SU-DHL-6 (cell line): ENCODE measurements at regions not wholly inside any gene's neighbourhood (a gene's known extent, or its start where the extent isn't known, plus 50 kb on each side); places are given as distances from the start of the nearest gene placed in this dataset.
A peak's percentile ranks its signal among the peaks of the same experiment; 100 is the strongest.

Source experiments
- H2AFZ ChIP-seq: fragments of 200-600 bp; sonication (generic); 2 replicates; pipeline ENCODE4 v1.6.1; 2014; ENCODE audit warnings: low read depth, mild to moderate bottlenecking, moderate library complexity, mixed read lengths, antibody characterized with exemption, low read length; ENCODE audit not compliant: severe bottlenecking
- H3F3A ChIP-seq: fragments of 200-600 bp; shearing (Covaris generic); 2 replicates; pipeline ENCODE4 v1.6.0; 2016; ENCODE audit warnings: antibody characterized with exemption, mild to moderate bottlenecking; ENCODE audit not compliant: insufficient read depth
- H3K27ac ChIP-seq: fragments of 200-600 bp; sonication (generic); 2 replicates; pipeline ENCODE4 v1.5.1; 2016; ENCODE audit warnings: low read depth, mild to moderate bottlenecking, low read length, moderate library complexity, mixed read lengths
- H3K27me3 ChIP-seq: fragments of 200-600 bp; sonication (generic), shearing (Covaris generic); 2 replicates; pipeline ENCODE4 v1.6.0; 2014; ENCODE audit warnings: mild to moderate bottlenecking, low read length
- H3K36me3 ChIP-seq: fragments of 200-600 bp; sonication (generic); 2 replicates; pipeline ENCODE4 v1.6.1; 2014; ENCODE audit warnings: mild to moderate bottlenecking, low read length, mixed read lengths
- H3K4me2 ChIP-seq: fragments of 300-600, 200-600 bp; shearing (Covaris generic), sonication (generic); 2 replicates; pipeline ENCODE4 v1.6.0; 2014; ENCODE audit warnings: low read length, low read depth, mild to moderate bottlenecking; ENCODE audit not compliant: poor library complexity, severe bottlenecking
- H3K4me3 ChIP-seq: fragments of 200-600 bp; sonication (generic); 2 replicates; pipeline ENCODE4 v1.5.1; 2014; ENCODE audit warnings: antibody characterized with exemption, low read length, mild to moderate bottlenecking, mixed read lengths; ENCODE audit not compliant: insufficient read depth, poor library complexity, severe bottlenecking
- H3K79me2 ChIP-seq: fragments of 200-600 bp; sonication (generic); 2 replicates; pipeline ENCODE4 v1.6.1; 2014; ENCODE audit warnings: mild to moderate bottlenecking, low read length, moderate library complexity; ENCODE audit not compliant: insufficient read depth
- H3K9ac ChIP-seq: fragments of 200-600 bp; sonication (generic); 2 replicates; pipeline ENCODE4 v1.7.0; 2014; ENCODE audit warnings: mild to moderate bottlenecking, low read length
- H3K9me2 ChIP-seq: fragments of 200-600 bp; sonication (generic); replicated peaks from 2 replicates; pipeline ENCODE4 v1.6.1; 2014; ENCODE audit warnings: low read length; ENCODE audit not compliant: insufficient read depth
- H3K9me3 ChIP-seq: fragments of 200-600 bp; sonication (generic); 2 replicates; pipeline ENCODE4 v1.6.1; 2014; ENCODE audit warnings: low read length, mixed read lengths; ENCODE audit not compliant: insufficient read depth
- H4K20me1 ChIP-seq: fragments of 200-600 bp; sonication (generic); 2 replicates; pipeline ENCODE4 v1.6.1; 2014; ENCODE audit warnings: low read depth, mild to moderate bottlenecking, antibody characterized with exemption, low read length, moderate library complexity, mixed read lengths
- CTCF ChIP-seq: fragments of 200-600 bp; sonication (generic); IDR thresholded peaks from one replicate; pipeline ENCODE4 v1.5.1; 2017; ENCODE audit warnings: antibody characterized with exemption, mild to moderate bottlenecking, low read length, moderate library complexity; ENCODE audit not compliant: insufficient read depth, poor library complexity, severe bottlenecking
- EZH2phosphoT487 ChIP-seq: fragments of 200-600 bp; sonication (generic), shearing (Covaris generic); conservative IDR thresholded peaks from 2 replicates; pipeline ENCODE4 v1.6.1; 2018; ENCODE audit warnings: mild to moderate bottlenecking, antibody characterized with exemption, low read length, moderate library complexity, mixed read lengths

GRCh38 chr4:34891892-34892291 lies 1352.4 kb downstream of the ARAP2 start:
- H2AFZ ChIP-seq, result no peak overlapping the region
- no peak overlapping the region for H3K4me2 ChIP-seq
- no peak overlapping the region for H3K4me3 ChIP-seq
- no peaks in the 10 kb centered on the region for H3K27me3 ChIP-seq
- peaks cover 10% of the 10 kb centered on the region; the same call in 1 of the 2 replicates for H3K9me3 ChIP-seq
- H4K20me1 ChIP-seq, result no peaks in the 10 kb centered on the region
- no peaks in the 10 kb centered on the region for H3F3A ChIP-seq
- no peak overlapping the region for H3K27ac ChIP-seq
- H3K36me3 ChIP-seq, result 0 out of 2 replicates have a peak, but pooled peaks cover 3% of the 10 kb centered on the region
- H3K79me2 ChIP-seq, result no peaks in the 10 kb centered on the region
- TF ChIP-seq CTCF, result no peak
- no peak for TF ChIP-seq EZH2phosphoT487
- H3K9ac ChIP-seq, result no peak overlapping the region
- H3K9me2 ChIP-seq, result no peaks in the 10 kb centered on the region

- Histone ChIP-seq H3K9ac (no peak overlapping the region), H3K9me3 (peaks cover 10% of the 10 kb centered on the region; the same call in 1 of the 2 replicates), H2AFZ (peak overlapping the region; percentile 63), H3K27ac (no peak overlapping the region), H3K36me3 (0 out of 2 replicates have a peak, but pooled peaks cover 3% of the 10 kb centered on the region), H3K27me3 (no peaks in the 10 kb centered on the region), H4K20me1 (no peaks in the 10 kb centered on the region), H3F3A (no peaks in the 10 kb centered on the region), H3K79me2 (no peaks in the 10 kb centered on the region), H3K4me3 (peak overlapping the region; percentile 22), H3K9me2 (no peaks in the 10 kb centered on the region), H3K4me2 (peak overlapping the region; percentile 59)
- TF ChIP-seq CTCF (no peak), EZH2phosphoT487 (no peak)
Measured at GRCh38 chr4:34893382-34893781, 1350.9 kb downstream of the ARAP2 start.

GRCh38 chr4:34920032-34920431 lies 1324.3 kb downstream of the ARAP2 start:
- Histone ChIP-seq H2AFZ (no peak overlapping the region), H3K36me3 (no peaks in the 10 kb centered on the region), H3K4me2 (no peak overlapping the region), H3K79me2 (no peaks in the 10 kb centered on the region), H3K9ac (no peak overlapping the region), H3K9me3 (no peaks in the 10 kb centered on the region; the same call in 1 of the 2 replicates), H3K9me2 (no peaks in the 10 kb centered on the region), H3F3A (0 out of 2 replicates have a peak, but pooled peaks cover 3% of the 10 kb centered on the region), H4K20me1 (no peaks in the 10 kb centered on the region), H3K27ac (no peak overlapping the region), H3K4me3 (no peak overlapping the region), H3K27me3 (no peaks in the 10 kb centered on the region)
- TF ChIP-seq EZH2phosphoT487, result no peak
- TF ChIP-seq CTCF, result no peak
